SK-N-MC (cell line): ENCODE measurements at regions not wholly inside any gene's neighbourhood (a gene's known extent, or its start where the extent isn't known, plus 50 kb on each side); places are given as distances from the start of the nearest gene placed in this dataset.
"Not testable (repeated sequence)": the region's sequence is repeated elsewhere in the genome, so short reads cannot be mapped to it uniquely, and the experiment has no call there.

Source experiments
- DNase-seq: peaks from one replicate; pipeline ENCODE4 v3.0.0-alpha.2; 2011; ENCODE audit warnings: low read depth, low spot score
- H3K27ac ChIP-seq: fragments of 200-600 bp; sonication (generic); 2 replicates; pipeline ENCODE4 v1.5.1; 2016; ENCODE audit warnings: mixed run types
- H3K36me3 ChIP-seq: fragments of 200-600 bp; sonication (generic); 2 replicates; pipeline ENCODE4 v1.6.1; 2017; ENCODE audit warnings: antibody characterized with exemption, low read length, mixed read lengths; ENCODE audit not compliant: insufficient read depth
- H3K4me3 ChIP-seq: fragments of 200-600 bp; sonication (generic); 2 replicates; pipeline ENCODE4 v1.5.1; 2016
- H3K9ac ChIP-seq: fragments of 200-600 bp; sonication (generic); 2 replicates; pipeline ENCODE4 v1.8.0; 2017; ENCODE audit warnings: mixed run types, mixed read lengths; ENCODE audit not compliant: insufficient read length
- H3K9me3 ChIP-seq: fragments of 200-600 bp; sonication (generic); 2 replicates; pipeline ENCODE4 v1.6.1; 2017; ENCODE audit warnings: low read depth, mild to moderate bottlenecking, antibody characterized with exemption, low read length, moderate library complexity, mixed read lengths
- EZH2 ChIP-seq: fragments of 200-600 bp; sonication (generic); IDR thresholded peaks from one replicate; pipeline ENCODE4 v1.6.1; 2017; ENCODE audit warnings: antibody characterized with exemption
- FOXP2 ChIP-seq: optimal IDR thresholded peaks from 2 replicates; pipeline ENCODE3; 2011; ENCODE audit warnings: mild to moderate bottlenecking, moderate library complexity; ENCODE audit not compliant: insufficient read depth; ENCODE audit errors: extremely low read length, control extremely low read depth
- POLR2AphosphoS5 ChIP-seq: IDR thresholded peaks from 2 replicates; pipeline ENCODE4 v1.6.1; 2012; ENCODE audit warnings: mild to moderate bottlenecking, low read depth, low read length, borderline replicate concordance

DNA sequence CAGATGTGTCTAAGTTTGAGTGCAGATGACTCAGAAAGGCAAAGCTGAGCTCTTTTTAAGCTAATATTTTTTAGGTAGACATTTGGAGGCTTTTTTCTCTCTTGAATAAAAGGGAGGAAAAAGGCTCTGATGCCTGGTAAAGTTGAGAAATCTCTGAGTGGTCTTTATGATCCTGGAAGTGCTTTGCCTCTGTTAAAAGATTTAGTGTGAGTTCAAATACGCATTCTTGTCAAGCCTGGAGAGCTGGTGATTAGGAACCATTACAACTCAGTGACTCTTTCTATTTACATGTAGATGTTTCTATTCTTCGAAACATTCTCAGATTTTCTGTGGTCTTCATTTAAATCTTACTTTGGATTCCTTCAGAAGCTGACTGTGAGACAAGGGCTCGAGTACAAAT is 143.4 kb upstream of the MED14 start:
- Histone ChIP-seq H3K27ac (no peak overlapping the region), H3K9me3 (no peaks in the 10 kb centered on the region), H3K36me3 (no peaks in the 10 kb centered on the region), H3K4me3 (no peak overlapping the region), H3K9ac (no peak overlapping the region)
- TF ChIP-seq EZH2 (no peak), POLR2AphosphoS5 (no peak)
- no peak for DNase-seq

DNA sequence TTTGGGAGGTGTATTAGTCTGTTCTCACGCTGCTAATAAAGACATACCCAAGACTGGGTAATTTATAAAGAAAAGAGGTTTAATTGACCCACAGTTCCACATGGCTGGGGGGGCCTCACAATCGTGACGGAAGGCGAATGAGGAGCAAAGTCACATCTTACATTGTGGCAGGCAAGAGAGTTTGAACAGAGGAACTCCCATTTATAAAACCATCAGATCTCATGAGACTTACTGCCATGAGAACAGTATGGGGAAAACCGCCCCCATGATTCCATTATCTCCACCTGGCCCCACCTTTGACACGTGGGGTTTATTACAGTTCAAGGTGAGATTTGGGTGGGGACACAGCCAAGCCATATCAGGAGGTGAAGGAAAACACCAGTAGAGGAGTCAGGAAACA is 143.8 kb upstream of the MED14 start:
- not testable (repeated sequence) for H3K27ac ChIP-seq, H3K9me3 ChIP-seq, H3K36me3 ChIP-seq, DNase-seq, H3K9ac ChIP-seq, H3K4me3 ChIP-seq

- Histone ChIP-seq H3K9ac (no peak overlapping the region), H3K4me3 (no peak overlapping the region), H3K36me3 (no peaks in the 10 kb centered on the region), H3K27ac (no peak overlapping the region), H3K9me3 (no peaks in the 10 kb centered on the region)
- no peak for TF ChIP-seq POLR2AphosphoS5
- TF ChIP-seq EZH2 = no peak
- no peak for TF ChIP-seq FOXP2
- DNase-seq = no peak
These were observed 145.4 kb upstream of the MED14 start for GRCh38 chrX:40880712-40881111.

GRCh38 chrX:40883021-40883619 is 147.8 kb upstream of the MED14 start:
- Histone ChIP-seq H3K9me3 (no peaks in the 10 kb centered on the region), H3K9ac (no peak overlapping the region), H3K4me3 (no peak overlapping the region), H3K36me3 (no peaks in the 10 kb centered on the region), H3K27ac (no peak overlapping the region)
- TF ChIP-seq FOXP2 (no peak), POLR2AphosphoS5 (no peak), EZH2 (no peak)
- DNase-seq = no peak

GRCh38 chrX:40885989-40886388 is 150.6 kb upstream of the MED14 start:
- TF ChIP-seq EZH2 = no peak
- TF ChIP-seq POLR2AphosphoS5 = no peak
- TF ChIP-seq FOXP2 = no peak
- no peaks in the 10 kb centered on the region for H3K9me3 ChIP-seq
- no peak for DNase-seq
- no peak overlapping the region for H3K9ac ChIP-seq
- H3K4me3 ChIP-seq = no peak overlapping the region
- H3K27ac ChIP-seq = no peak overlapping the region
- H3K36me3 ChIP-seq = no peaks in the 10 kb centered on the region

DNA sequence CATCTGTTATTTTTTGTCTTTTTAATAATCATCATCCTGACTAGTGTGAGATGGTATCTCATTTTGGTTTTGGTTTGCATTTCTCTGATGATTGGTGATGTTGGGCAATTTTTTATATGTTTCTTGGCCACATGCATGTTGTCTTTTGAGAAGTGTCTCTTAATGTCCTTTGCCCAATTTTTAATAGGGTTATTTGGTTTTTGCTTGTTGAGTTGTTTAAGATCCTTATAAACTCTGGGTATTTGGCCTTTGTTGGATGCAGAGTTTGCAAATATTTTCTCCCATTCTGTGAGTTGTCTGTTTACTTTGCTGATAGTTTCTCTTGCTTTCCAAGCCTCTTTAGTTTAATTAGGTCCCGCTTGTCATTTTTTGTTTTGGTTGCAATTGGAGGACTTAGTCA is 152.1 kb upstream of the MED14 start:
- Histone ChIP-seq H3K9ac (no peak overlapping the region), H3K27ac (no peak overlapping the region), H3K36me3 (no peaks in the 10 kb centered on the region), H3K4me3 (no peak overlapping the region), H3K9me3 (no peaks in the 10 kb centered on the region)
- no peak for DNase-seq
- TF ChIP-seq POLR2AphosphoS5 = no peak
- TF ChIP-seq FOXP2 = no peak
- no peak for TF ChIP-seq EZH2

DNA sequence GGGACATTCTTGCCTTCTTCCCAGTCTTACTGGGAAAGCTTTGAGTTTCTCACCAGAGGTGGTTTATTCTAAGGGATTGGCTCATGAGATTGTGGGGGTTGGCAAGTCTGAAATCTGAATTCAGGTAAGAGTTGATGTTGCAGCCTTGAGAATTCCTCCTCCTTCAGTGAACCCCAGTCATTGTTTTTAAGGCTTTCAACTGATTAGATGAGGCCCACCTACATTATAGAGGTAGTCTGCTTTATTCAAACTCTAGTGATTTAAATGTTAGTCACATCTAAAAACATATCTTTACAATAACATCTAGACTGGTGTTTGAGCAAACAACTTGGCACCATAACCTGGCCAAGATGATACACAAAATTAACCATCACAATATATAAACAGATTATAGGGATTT is 156.5 kb upstream of the MED14 start:
- no peaks in the 10 kb centered on the region for H3K36me3 ChIP-seq
- no peak for DNase-seq
- H3K27ac ChIP-seq = no peak overlapping the region
- no peak overlapping the region for H3K4me3 ChIP-seq
- no peak for TF ChIP-seq EZH2
- TF ChIP-seq POLR2AphosphoS5 = no peak
- no peak for TF ChIP-seq FOXP2
- no peak overlapping the region for H3K9ac ChIP-seq
- no peaks in the 10 kb centered on the region for H3K9me3 ChIP-seq

- Histone ChIP-seq H3K9ac (no peak overlapping the region), H3K36me3 (no peaks in the 10 kb centered on the region), H3K4me3 (no peak overlapping the region), H3K9me3 (no peaks in the 10 kb centered on the region), H3K27ac (no peak overlapping the region)
- TF ChIP-seq POLR2AphosphoS5 (no peak), FOXP2 (no peak), EZH2 (no peak)
- no peak for DNase-seq
These were observed 158.0 kb upstream of the MED14 start for GRCh38 chrX:40893251-40893910.

DNA sequence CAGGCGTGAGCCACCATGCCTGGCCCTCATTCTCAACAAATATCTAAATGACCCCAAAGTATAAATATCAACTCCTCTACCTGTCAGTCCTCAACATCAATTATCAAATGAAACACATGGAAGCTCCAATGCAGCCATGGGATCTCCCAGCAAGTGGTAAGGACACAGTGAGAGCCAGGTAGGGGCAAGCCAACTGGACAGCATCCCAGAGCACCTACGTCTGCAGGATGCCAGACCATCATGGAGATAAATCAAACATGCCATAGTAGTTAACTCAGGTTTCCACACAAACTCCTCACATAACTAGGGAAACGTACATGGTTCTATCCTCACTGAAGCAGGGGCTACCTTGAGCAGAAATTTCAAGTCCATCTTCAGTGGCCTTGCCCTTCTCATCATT is 159.9 kb upstream of the MED14 start:
- Histone ChIP-seq H3K27ac (no peak overlapping the region), H3K9ac (no peak overlapping the region), H3K4me3 (no peak overlapping the region), H3K9me3 (no peaks in the 10 kb centered on the region), H3K36me3 (no peaks in the 10 kb centered on the region)
- DNase-seq = no peak
- TF ChIP-seq FOXP2 (no peak), POLR2AphosphoS5 (no peak), EZH2 (no peak)
